HCT116 (cell line): ENCODE measurements at regions not wholly inside any gene's neighbourhood (a gene's known extent, or its start where the extent isn't known, plus 50 kb on each side); places are given as distances from the start of the nearest gene placed in this dataset.

Source experiments
- ATAC-seq: fragments of 200-7000 bp; cut with Tn5 transposase; 2 replicates; pipeline ENCODE4 v1.9.1; 2020; ENCODE audit warnings: mild to moderate bottlenecking, moderate library complexity
- BruUV-seq: library from RNA; stranded (reverse); fragments of 400-500 nt; replicated peaks from 2 replicates; lab custom pipeline; 2021; lab: Mats Ljungman, UMichigan
- CTCF ChIA-PET: fragments of 300-600 bp; sonication (Branson Sonifier 250); formaldehyde crosslinking; loops from one replicate; lab custom pipeline; 2021; ENCODE audit warnings: antibody characterized with exemption; lab: Charles Lee
- POLR2A ChIA-PET: fragments of 300-600, 350-600 bp; sonication (Branson Sonifier 250); formaldehyde crosslinking; loops from one replicate; lab custom pipeline; 2021; ENCODE audit warnings: antibody characterized with exemption; lab: Charles Lee
- RAD21 ChIA-PET, 2 experiments: fragments of 300-600 bp; sonication (Branson Sonifier 250); formaldehyde crosslinking; loops; one replicate each; lab custom pipeline; 2023; ENCODE audit warnings: low total read pairs in 2 of 2; ENCODE audit not compliant: uncharacterized antibody in 2 of 2, unreplicated experiment in 2 of 2, low non-redundant PET in 1 of 2; lab: Charles Lee
- DNase-seq: peaks from one replicate; pipeline ENCODE4 v3.0.0-alpha.2; 2010; ENCODE audit warnings: low read depth, low spot score
- H2AFZ ChIP-seq: fragments of 200-600 bp; shearing (Covaris generic), sonication (generic); 2 replicates; pipeline ENCODE4 v1.6.1; 2017; ENCODE audit warnings: low read depth, mixed run types, mixed read lengths, antibody characterized with exemption, low read length; ENCODE audit not compliant: poor library complexity, severe bottlenecking
- H3K27ac ChIP-seq: 2 replicates; pipeline ENCODE4 v1.5.1; 2012; ENCODE audit warnings: low read depth, low read length
- H3K27me3 ChIP-seq: fragments of 200-600 bp; sonication (generic); 2 replicates; pipeline ENCODE4 v1.6.1; 2016; ENCODE audit warnings: mixed run types, low read length, mixed read lengths; ENCODE audit not compliant: insufficient read depth
- H3K36me3 ChIP-seq, 2 experiments: fragments of 200-500 bp in 1 of 2; fragments of 200-600 bp in 1 of 2; sonication (Bioruptor generic) in 1 of 2; sonication (generic) in 1 of 2; 2 replicates each; pipeline versions ENCODE4 v1.5.1 to v1.6.1; 2014 to 2016; ENCODE audit warnings: low read length in 2 of 2, inconsistent platforms in 1 of 2, mixed read lengths in 1 of 2, mixed run types in 1 of 2; ENCODE audit not compliant: insufficient read depth in 2 of 2, control insufficient read depth in 1 of 2
- H3K4me1 ChIP-seq, 2 experiments: fragments of 200-600 bp in 1 of 2; sonication (generic) in 1 of 2; 2 replicates each; pipeline versions ENCODE4 v1.5.1 to v1.6.1; 2012 to 2017; ENCODE audit warnings: low read length in 2 of 2, inconsistent platforms in 1 of 2, mild to moderate bottlenecking in 1 of 2, mixed read lengths in 1 of 2, mixed run types in 1 of 2, moderate library complexity in 1 of 2; ENCODE audit not compliant: insufficient read depth in 2 of 2, control insufficient read depth in 1 of 2
- H3K4me2 ChIP-seq: fragments of 200-600 bp; sonication (generic); 2 replicates; pipeline ENCODE4 v1.6.1; 2017; ENCODE audit warnings: mixed run types, low read length, mixed read lengths
- H3K4me3 ChIP-seq, 2 experiments: fragments of 200-600 bp in 1 of 2; sonication (generic) in 1 of 2; replicated peaks in 1 of 2; 2 replicates each; pipeline ENCODE4 v1.5.1; 2011 to 2016; ENCODE audit warnings: low read length in 2 of 2, control low read depth in 1 of 2, low read depth in 1 of 2, mild to moderate bottlenecking in 1 of 2, mixed read lengths in 1 of 2, mixed run types in 1 of 2
- H3K79me2 ChIP-seq: fragments of 200-600 bp; sonication (generic); 2 replicates; pipeline ENCODE4 v1.6.1; 2017; ENCODE audit warnings: mild to moderate bottlenecking, mixed run types, low read length, moderate library complexity, mixed read lengths; ENCODE audit not compliant: insufficient read depth
- H3K9ac ChIP-seq: fragments of 200-600 bp; sonication (generic); 2 replicates; pipeline ENCODE4 v1.6.1; 2016; ENCODE audit warnings: low read length, mixed read lengths
- H3K9me2 ChIP-seq: fragments of 200-600 bp; sonication (generic), shearing (Covaris generic); 2 replicates; pipeline ENCODE4 v1.6.1; 2017; ENCODE audit warnings: mixed run types, mild to moderate bottlenecking, moderate library complexity; ENCODE audit not compliant: insufficient read depth
- H3K9me3 ChIP-seq, 2 experiments: fragments of 200-500 bp in 1 of 2; fragments of 200-600 bp in 1 of 2; sonication (Bioruptor generic) in 1 of 2; sonication (generic) in 1 of 2; 2 replicates each; pipeline ENCODE4 v1.6.1; 2014 to 2017; ENCODE audit warnings: low read length in 2 of 2, mixed read lengths in 2 of 2, inconsistent platforms in 1 of 2, low read depth in 1 of 2, mild to moderate bottlenecking in 1 of 2, mixed run types in 1 of 2, moderate library complexity in 1 of 2; ENCODE audit not compliant: control insufficient read depth in 1 of 2, insufficient read depth in 1 of 2
- H4K20me1 ChIP-seq: fragments of 200-600 bp; sonication (generic), shearing (Covaris generic); 2 replicates; pipeline ENCODE4 v1.6.1; 2017; ENCODE audit warnings: mixed run types, mild to moderate bottlenecking, moderate library complexity; ENCODE audit not compliant: insufficient read depth
- CEBPB ChIP-seq: IDR thresholded peaks from 2 replicates; pipeline ENCODE4 v1.6.1; 2012; ENCODE audit warnings: low read depth
- EGR1 ChIP-seq: IDR thresholded peaks from 2 replicates; pipeline ENCODE4 v1.6.1; 2012; ENCODE audit warnings: low read depth
- EZH2 ChIP-seq: fragments of 200-600 bp; sonication (generic); IDR thresholded peaks from 2 replicates; pipeline ENCODE4 v1.6.1; 2017; ENCODE audit warnings: antibody characterized with exemption, mixed run types
- FOSL1 ChIP-seq: IDR thresholded peaks from 2 replicates; pipeline ENCODE4 v1.6.1; 2012; ENCODE audit warnings: low read depth
- POLR2A ChIP-seq: IDR thresholded peaks from 2 replicates; pipeline ENCODE4 v1.7.0; 2011; ENCODE audit warnings: borderline replicate concordance; ENCODE audit not compliant: insufficient read depth, insufficient read length; ENCODE audit errors: extremely low read depth
- POLR2AphosphoS5 ChIP-seq: IDR thresholded peaks from 2 replicates; pipeline ENCODE4 v1.6.1; 2011; ENCODE audit warnings: mild to moderate bottlenecking, low read depth, low read length, moderate library complexity
- RAD21 ChIP-seq: IDR thresholded peaks from 2 replicates; pipeline ENCODE4 v1.6.1; 2012; ENCODE audit warnings: low read depth, mild to moderate bottlenecking
- SIN3A ChIP-seq: IDR thresholded peaks from 2 replicates; pipeline ENCODE4 v1.6.1; 2012; ENCODE audit warnings: low read depth
- SP1 ChIP-seq: IDR thresholded peaks from 2 replicates; pipeline ENCODE4 v1.6.1; 2012; ENCODE audit warnings: low read depth
- TCF7L2 ChIP-seq: IDR thresholded peaks from 2 replicates; pipeline ENCODE4 v1.7.0; 2011; ENCODE audit warnings: borderline replicate concordance, inconsistent platforms; ENCODE audit not compliant: insufficient read depth, insufficient read length; ENCODE audit errors: extremely low read depth
- YY1 ChIP-seq: IDR thresholded peaks from 2 replicates; pipeline ENCODE4 v1.6.1; 2011; ENCODE audit warnings: low read length, low read depth, moderate library complexity, mild to moderate bottlenecking; ENCODE audit not compliant: insufficient replicate concordance; ENCODE audit errors: extremely low read depth
- ZFX ChIP-seq: fragments of 450-650 bp; IDR thresholded peaks from 2 replicates; pipeline ENCODE4 v1.6.1; 2017
- ZNF274 ChIP-seq: fragments of 200-500 bp; sonication (Bioruptor generic); IDR thresholded peaks from 2 replicates; pipeline ENCODE4 v1.6.1; 2014; ENCODE audit warnings: mild to moderate bottlenecking, low read depth, low read length, inconsistent platforms
- intact Hi-C: fragments of 100-400 bp; cut with micrococcal nuclease; formaldehyde crosslinking; loops from 2 replicates; pipeline ENCODE4 v1.10.0; 2022
- TF ChIP-seq, protein P1 (sequence below): IDR thresholded peaks from 2 replicates; pipeline ENCODE4 v1.6.1; 2012
- TF ChIP-seq, protein P2 (sequence below), 3 experiments: fragments of 200-600 bp in 1 of 3; sonication (generic) in 1 of 3; IDR thresholded peaks in 2 of 3; conservative IDR thresholded peaks in 1 of 3; 2 replicates each; pipeline ENCODE4 v1.5.1; 2012 to 2017; ENCODE audit warnings: low read depth in 2 of 3, low read length in 2 of 3, antibody characterized with exemption in 1 of 3, borderline replicate concordance in 1 of 3, control low read depth in 1 of 3, mild to moderate bottlenecking in 1 of 3, mixed read lengths in 1 of 3, mixed run types in 1 of 3, moderate library complexity in 1 of 3; ENCODE audit not compliant: insufficient read depth in 1 of 3
- TF ChIP-seq, protein P3 (sequence below): IDR thresholded peaks from 2 replicates; pipeline ENCODE4 v1.6.1; 2012; ENCODE audit warnings: low read depth
- TF ChIP-seq, protein P4 (sequence below): IDR thresholded peaks from 2 replicates; pipeline ENCODE4 v1.6.1; 2011; ENCODE audit warnings: mild to moderate bottlenecking, low read length, moderate library complexity; ENCODE audit not compliant: insufficient replicate concordance; ENCODE audit errors: extremely low read depth
- TF ChIP-seq, protein P5 (sequence below): IDR thresholded peaks from 2 replicates; pipeline ENCODE4 v1.6.1; 2012

DNA sequence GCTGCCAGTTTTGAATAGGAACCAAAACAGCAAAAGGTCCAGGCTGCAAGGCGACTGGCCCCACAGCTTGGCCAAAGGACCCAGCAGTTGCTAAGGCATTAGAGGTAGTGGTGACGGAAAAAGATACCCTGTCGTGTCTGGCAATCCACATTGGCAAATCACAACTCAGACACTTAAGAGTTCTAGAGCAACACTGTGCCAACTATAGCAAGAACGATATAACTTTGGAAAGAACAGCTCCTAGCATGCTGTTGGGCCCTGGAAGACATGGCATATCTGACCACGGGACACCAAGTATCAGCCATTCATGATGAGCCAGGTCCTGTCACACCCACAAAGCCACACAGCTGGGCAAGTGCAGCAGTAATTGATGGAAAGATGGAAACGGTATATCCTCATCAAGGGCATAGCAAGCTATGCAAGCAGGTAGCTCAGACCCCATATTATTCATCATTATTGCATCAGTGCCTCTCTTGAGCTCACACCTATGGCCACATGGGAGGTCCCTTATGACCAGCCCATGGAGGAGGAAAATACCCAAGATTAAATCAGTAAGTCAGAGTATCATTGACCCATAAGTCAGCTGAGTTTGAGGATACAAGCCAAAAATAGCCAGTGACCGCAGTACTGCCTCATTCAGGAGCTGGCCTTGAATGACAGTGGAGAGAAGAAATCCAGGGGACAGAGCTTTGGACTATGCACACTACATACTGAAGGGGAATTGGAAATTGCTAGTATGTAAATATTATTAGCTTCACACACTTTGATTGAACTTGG, 221.2 kb downstream of the SETD4 start:
- no peak overlapping the region for H3K4me3 ChIP-seq
- no peak overlapping the region for H2AFZ ChIP-seq
- H3K9ac ChIP-seq, result no peak overlapping the region
- TF ChIP-seq FOSL1 (no peak), SIN3A (no peak), RAD21 (no peak), SP1 (no peak), ZFX (no peak), POLR2A (no peak), ZNF274 (no peak), YY1 (no peak), CEBPB (no peak), EGR1 (no peak), EZH2 (no peak), POLR2AphosphoS5 (no peak), TCF7L2 (no peak)
- TF ChIP-seq, protein P1, sequence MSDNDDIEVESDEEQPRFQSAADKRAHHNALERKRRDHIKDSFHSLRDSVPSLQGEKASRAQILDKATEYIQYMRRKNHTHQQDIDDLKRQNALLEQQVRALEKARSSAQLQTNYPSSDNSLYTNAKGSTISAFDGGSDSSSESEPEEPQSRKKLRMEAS, result no peak
- TF ChIP-seq, protein P2, sequence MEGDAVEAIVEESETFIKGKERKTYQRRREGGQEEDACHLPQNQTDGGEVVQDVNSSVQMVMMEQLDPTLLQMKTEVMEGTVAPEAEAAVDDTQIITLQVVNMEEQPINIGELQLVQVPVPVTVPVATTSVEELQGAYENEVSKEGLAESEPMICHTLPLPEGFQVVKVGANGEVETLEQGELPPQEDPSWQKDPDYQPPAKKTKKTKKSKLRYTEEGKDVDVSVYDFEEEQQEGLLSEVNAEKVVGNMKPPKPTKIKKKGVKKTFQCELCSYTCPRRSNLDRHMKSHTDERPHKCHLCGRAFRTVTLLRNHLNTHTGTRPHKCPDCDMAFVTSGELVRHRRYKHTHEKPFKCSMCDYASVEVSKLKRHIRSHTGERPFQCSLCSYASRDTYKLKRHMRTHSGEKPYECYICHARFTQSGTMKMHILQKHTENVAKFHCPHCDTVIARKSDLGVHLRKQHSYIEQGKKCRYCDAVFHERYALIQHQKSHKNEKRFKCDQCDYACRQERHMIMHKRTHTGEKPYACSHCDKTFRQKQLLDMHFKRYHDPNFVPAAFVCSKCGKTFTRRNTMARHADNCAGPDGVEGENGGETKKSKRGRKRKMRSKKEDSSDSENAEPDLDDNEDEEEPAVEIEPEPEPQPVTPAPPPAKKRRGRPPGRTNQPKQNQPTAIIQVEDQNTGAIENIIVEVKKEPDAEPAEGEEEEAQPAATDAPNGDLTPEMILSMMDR (IDR thresholded peaks at IDR 0.05 in 2 of 3, conservative IDR thresholded peaks at IDR 0.05 in 1 of 3; ENCODE audit: borderline replicate concordance in 1 of 3, insufficient read depth in 1 of 3, low read depth in 2 of 3, low read length in 2 of 3), result no peak
- TF ChIP-seq, protein P3, sequence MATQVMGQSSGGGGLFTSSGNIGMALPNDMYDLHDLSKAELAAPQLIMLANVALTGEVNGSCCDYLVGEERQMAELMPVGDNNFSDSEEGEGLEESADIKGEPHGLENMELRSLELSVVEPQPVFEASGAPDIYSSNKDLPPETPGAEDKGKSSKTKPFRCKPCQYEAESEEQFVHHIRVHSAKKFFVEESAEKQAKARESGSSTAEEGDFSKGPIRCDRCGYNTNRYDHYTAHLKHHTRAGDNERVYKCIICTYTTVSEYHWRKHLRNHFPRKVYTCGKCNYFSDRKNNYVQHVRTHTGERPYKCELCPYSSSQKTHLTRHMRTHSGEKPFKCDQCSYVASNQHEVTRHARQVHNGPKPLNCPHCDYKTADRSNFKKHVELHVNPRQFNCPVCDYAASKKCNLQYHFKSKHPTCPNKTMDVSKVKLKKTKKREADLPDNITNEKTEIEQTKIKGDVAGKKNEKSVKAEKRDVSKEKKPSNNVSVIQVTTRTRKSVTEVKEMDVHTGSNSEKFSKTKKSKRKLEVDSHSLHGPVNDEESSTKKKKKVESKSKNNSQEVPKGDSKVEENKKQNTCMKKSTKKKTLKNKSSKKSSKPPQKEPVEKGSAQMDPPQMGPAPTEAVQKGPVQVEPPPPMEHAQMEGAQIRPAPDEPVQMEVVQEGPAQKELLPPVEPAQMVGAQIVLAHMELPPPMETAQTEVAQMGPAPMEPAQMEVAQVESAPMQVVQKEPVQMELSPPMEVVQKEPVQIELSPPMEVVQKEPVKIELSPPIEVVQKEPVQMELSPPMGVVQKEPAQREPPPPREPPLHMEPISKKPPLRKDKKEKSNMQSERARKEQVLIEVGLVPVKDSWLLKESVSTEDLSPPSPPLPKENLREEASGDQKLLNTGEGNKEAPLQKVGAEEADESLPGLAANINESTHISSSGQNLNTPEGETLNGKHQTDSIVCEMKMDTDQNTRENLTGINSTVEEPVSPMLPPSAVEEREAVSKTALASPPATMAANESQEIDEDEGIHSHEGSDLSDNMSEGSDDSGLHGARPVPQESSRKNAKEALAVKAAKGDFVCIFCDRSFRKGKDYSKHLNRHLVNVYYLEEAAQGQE, result no peak
- TF ChIP-seq, protein P4, sequence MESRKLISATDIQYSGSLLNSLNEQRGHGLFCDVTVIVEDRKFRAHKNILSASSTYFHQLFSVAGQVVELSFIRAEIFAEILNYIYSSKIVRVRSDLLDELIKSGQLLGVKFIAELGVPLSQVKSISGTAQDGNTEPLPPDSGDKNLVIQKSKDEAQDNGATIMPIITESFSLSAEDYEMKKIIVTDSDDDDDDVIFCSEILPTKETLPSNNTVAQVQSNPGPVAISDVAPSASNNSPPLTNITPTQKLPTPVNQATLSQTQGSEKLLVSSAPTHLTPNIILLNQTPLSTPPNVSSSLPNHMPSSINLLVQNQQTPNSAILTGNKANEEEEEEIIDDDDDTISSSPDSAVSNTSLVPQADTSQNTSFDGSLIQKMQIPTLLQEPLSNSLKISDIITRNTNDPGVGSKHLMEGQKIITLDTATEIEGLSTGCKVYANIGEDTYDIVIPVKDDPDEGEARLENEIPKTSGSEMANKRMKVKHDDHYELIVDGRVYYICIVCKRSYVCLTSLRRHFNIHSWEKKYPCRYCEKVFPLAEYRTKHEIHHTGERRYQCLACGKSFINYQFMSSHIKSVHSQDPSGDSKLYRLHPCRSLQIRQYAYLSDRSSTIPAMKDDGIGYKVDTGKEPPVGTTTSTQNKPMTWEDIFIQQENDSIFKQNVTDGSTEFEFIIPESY, result no peak
- TF ChIP-seq, protein P5, sequence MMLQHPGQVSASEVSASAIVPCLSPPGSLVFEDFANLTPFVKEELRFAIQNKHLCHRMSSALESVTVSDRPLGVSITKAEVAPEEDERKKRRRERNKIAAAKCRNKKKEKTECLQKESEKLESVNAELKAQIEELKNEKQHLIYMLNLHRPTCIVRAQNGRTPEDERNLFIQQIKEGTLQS, result no peak
- no peak overlapping the region for H3K27ac ChIP-seq
- no peaks in the 10 kb centered on the region for H3K36me3 ChIP-seq
- H4K20me1 ChIP-seq, result no peaks in the 10 kb centered on the region
- POLR2A ChIA-PET, result interaction anchor here (0.7 to 0.9 kb wide), 2 partner anchors 94 to 951 kb away, joined by 3 read pairs; no protein-coding TSS in a partner anchor
- no peaks in the 10 kb centered on the region for H3K79me2 ChIP-seq
- H3K27me3 ChIP-seq, result no peaks in the 10 kb centered on the region
- no peaks in the 10 kb centered on the region for H3K4me1 ChIP-seq
- H3K9me3 ChIP-seq, result no peaks in the 10 kb centered on the region
- no peak for ATAC-seq
- no TSS peak for BruUV-seq
- RAD21 ChIA-PET, result interaction anchor here in 1 of 2 experiments (0.5 to 0.6 kb wide), 2 partner anchors 199 to 234 kb away, joined by 4 to 9 read pairs; no protein-coding TSS in a partner anchor
- no peaks in the 10 kb centered on the region for H3K9me2 ChIP-seq
- no peak for DNase-seq
- CTCF ChIA-PET, result interaction anchor here (0.6 to 2.3 kb wide), 18 partner anchors 89 to 1168 kb away, joined by 3 to 36 read pairs (median 5); no protein-coding TSS in a partner anchor
- intact Hi-C loops, result no loop called here
- no peak overlapping the region for H3K4me2 ChIP-seq
